ENCODE measurements at regions not wholly inside any gene's neighbourhood (a gene's known extent, or its start where the extent isn't known, plus 50 kb on each side); places are given as distances from the start of the nearest gene placed in this dataset.

GRCh38 chr7:84394219-84394618, 199.6 kb upstream of the SEMA3A start:
- intact Hi-C loops (cut with DNase I) = no loop called here
- Histone ChIP-seq H3K27me3 (no peaks in the 10 kb centered on the region), H3K4me1 (replicated peaks in 1 of 2) (no peaks in the 10 kb centered on the region), H3K4me3 (no peak overlapping the region), H3K27ac (no peak overlapping the region), H3K36me3 (replicated peaks in 1 of 2) (no peaks in the 10 kb centered on the region), H3K9me3 (replicated peaks in 1 of 3) (no peaks in the 10 kb centered on the region)
- TF ChIP-seq POLR2A (IDR thresholded peaks at IDR 0.05) = no peak
- TF ChIP-seq CTCF (IDR thresholded peaks at IDR 0.05) = no peak
- DNase-seq = no peak

- H3K36me3 ChIP-seq (replicated peaks in 1 of 2) = no peaks in the 10 kb centered on the region
- intact Hi-C loops (cut with DNase I) = no loop called here
- no peak for DNase-seq
- no peaks in the 10 kb centered on the region for H3K27me3 ChIP-seq
- TF ChIP-seq CTCF (IDR thresholded peaks at IDR 0.05) (no peak), POLR2A (IDR thresholded peaks at IDR 0.05) (no peak)
- H3K4me3 ChIP-seq = no peak overlapping the region
- H3K4me1 ChIP-seq (replicated peaks in 1 of 2) = no peaks in the 10 kb centered on the region
- no peak overlapping the region for H3K27ac ChIP-seq
- H3K9me3 ChIP-seq (replicated peaks in 1 of 3) = no peaks in the 10 kb centered on the region
Observed at GRCh38 chr7:84393786-84394185, 199.2 kb upstream of the SEMA3A start.

- intact Hi-C loops (cut with DNase I) = no loop called here
- WGBS, 4 donors = 72 to 80% (median 75%) methylated on average over 3 of the region's 3 CpGs
- no peak for DNase-seq
- H3K9me3 ChIP-seq (replicated peaks in 1 of 3) = no peaks in the 10 kb centered on the region
- no peaks in the 10 kb centered on the region for H3K4me1 ChIP-seq (replicated peaks in 1 of 2)
- no peaks in the 10 kb centered on the region for H3K36me3 ChIP-seq (replicated peaks in 1 of 2)
- no peak for TF ChIP-seq POLR2A (IDR thresholded peaks at IDR 0.05)
- TF ChIP-seq CTCF (IDR thresholded peaks at IDR 0.05) = no peak
- no peaks in the 10 kb centered on the region for H3K27me3 ChIP-seq
- H3K27ac ChIP-seq = no peak overlapping the region
- no peak overlapping the region for H3K4me3 ChIP-seq
Observed at GRCh38 chr7:84390845-84391244, 196.3 kb upstream of the SEMA3A start.

DNA sequence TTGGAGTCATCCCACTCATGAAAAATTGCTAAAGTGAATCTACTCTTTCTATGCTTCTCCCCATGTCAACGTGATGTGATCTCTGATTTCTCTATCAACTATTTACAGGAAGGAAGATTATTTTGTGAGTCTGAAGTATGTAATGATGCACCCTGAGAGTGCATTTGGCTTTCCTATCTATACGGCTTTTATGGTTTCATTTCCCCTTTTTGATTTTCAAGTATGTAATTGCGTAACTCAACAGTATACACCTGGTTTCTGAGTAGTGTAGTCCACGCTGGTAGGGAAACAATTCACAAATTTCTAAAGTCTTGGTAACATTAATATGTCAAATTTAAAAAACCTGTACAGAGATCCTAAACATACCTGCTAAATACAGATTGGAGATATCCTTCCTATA, 194.7 kb upstream of the SEMA3A start:
- DNase-seq = no peak
- no peaks in the 10 kb centered on the region for H3K36me3 ChIP-seq (replicated peaks in 1 of 2)
- H3K27ac ChIP-seq = no peak overlapping the region
- H3K27me3 ChIP-seq = no peaks in the 10 kb centered on the region
- H3K4me3 ChIP-seq = no peak overlapping the region
- 65 to 71% (median 69%) methylated on average over 4 of the region's 4 CpGs for WGBS, 4 donors
- TF ChIP-seq CTCF (IDR thresholded peaks at IDR 0.05) = no peak
- TF ChIP-seq POLR2A (IDR thresholded peaks at IDR 0.05) = no peak
- H3K4me1 ChIP-seq (replicated peaks in 1 of 2) = no peaks in the 10 kb centered on the region
- no peaks in the 10 kb centered on the region for H3K9me3 ChIP-seq (replicated peaks in 1 of 3)
- intact Hi-C loops (cut with DNase I) = no loop called here
